RCC 7860 (cell line): ENCODE measurements at regions not wholly inside any gene's neighbourhood (a gene's known extent, or its start where the extent isn't known, plus 50 kb on each side); places are given as distances from the start of the nearest gene placed in this dataset.

Experiments
- DNase-seq: peaks from one replicate; pipeline ENCODE4 v3.0.0-alpha.2; 2015; ENCODE audit warnings: low spot score
- FAIRE-seq: peaks from 2 replicates; lab custom pipeline; 2012; peaks lifted over from hg19 to GRCh38; lab: Jason Lieb, UNC

DNA sequence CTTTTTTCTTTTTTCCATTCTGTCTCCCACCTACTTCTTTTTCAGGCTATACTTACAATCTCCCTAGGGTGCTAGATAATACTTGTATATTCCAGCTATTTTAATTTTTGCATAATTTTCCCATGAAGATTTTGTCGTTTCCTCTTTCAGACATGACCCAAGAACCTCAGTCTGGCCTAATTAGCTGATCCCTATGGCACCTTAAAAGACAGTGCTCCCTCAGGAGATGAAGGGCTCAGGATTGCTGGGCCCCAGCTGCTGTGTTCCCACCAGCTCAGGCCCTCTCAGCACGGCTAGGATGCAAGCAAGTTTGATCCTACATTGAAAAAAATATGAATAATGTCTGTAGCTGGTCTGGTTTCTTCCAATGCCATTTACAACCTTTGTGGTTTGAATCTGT is 55.0 kb upstream of the RGS5 start:
- FAIRE-seq, result no peak
- no peak for DNase-seq

DNA sequence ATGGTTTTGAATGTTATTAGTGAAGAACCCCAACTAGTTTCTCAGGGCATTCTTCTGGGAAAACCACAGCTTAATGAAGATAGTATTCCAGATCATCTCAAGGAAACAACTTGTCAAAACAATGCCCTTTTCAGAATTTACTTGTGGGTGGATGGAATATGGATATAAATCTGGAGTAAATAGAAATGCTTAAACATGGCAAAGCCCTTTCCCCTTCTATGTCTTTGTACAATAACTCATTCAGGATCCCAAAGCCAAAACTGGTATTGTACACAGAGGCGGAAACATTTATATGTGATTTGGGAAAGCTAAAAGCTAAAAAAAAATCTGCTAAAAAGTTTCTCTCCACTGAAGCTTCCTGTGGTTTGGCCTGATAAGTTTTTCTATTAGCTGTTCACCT is 55.5 kb upstream of the RGS5 start:
- DNase-seq, result no peak
- no peak for FAIRE-seq

- no peak for DNase-seq
Observed at GRCh38 chr1:163263818-163264655, 57.7 kb upstream of the NUF2 start.

DNA sequence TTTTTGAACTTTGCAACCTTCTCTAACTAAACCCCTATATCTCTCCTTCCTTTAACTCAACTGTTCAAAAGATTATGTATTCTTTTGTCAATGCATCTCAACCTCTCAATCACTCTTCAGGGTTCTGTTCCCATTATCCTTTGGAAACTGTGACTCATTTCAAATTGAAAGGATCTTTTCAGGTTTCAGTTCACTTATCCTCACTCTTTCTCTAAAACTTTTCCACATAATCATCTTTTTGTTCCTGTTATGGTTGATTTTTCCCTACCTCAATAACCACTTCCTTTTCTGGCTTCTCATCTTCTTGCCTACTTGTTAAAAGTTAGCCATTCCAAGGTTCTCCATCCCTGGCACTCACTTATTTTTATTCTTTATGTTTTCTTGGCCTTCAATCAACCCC is 56.2 kb upstream of the NUF2 start:
- DNase-seq (no peak), FAIRE-seq (peak; percentile 43)

More at GRCh38 chr1:163263818-163264655, 57.7 kb upstream of the NUF2 start:
- FAIRE-seq, result no peak

DNA sequence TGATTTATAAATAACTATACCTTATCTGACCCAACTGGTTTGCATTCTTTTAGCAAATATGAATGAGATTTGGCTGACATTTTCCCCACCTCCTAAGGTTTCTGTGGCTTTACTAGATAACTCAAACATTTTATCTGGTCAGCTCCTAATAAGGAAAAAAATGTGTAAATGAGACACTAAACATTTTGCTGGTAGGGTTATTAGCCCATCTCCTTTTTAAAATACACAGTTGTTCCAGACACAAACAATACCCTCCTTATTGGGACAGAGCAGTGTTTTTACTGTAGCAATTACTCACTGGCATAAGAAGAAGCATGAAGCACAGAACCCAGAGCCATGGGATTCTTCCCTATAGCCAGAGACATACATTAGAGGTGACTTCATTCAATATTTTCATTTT is 53.8 kb upstream of the NUF2 start:
- DNase-seq, result no peak
- FAIRE-seq, result no peak

GRCh38 chr1:163271535-163271934 is 50.2 kb upstream of the NUF2 start:
- DNase-seq, result no peak
- FAIRE-seq, result no peak
